HCT116 (cell line): ENCODE measurements at regions not wholly inside any gene's neighbourhood (a gene's known extent, or its start where the extent isn't known, plus 50 kb on each side); places are given as distances from the start of the nearest gene placed in this dataset.

Source experiments
- ATAC-seq: fragments of 200-7000 bp; cut with Tn5 transposase; 2 replicates; pipeline ENCODE4 v1.9.1; 2020; ENCODE audit warnings: mild to moderate bottlenecking, moderate library complexity
- BruUV-seq: library from RNA; stranded (reverse); fragments of 400-500 nt; replicated peaks from 2 replicates; lab custom pipeline; 2021; lab: Mats Ljungman, UMichigan
- CTCF ChIA-PET: fragments of 300-600 bp; sonication (Branson Sonifier 250); formaldehyde crosslinking; loops from one replicate; lab custom pipeline; 2021; ENCODE audit warnings: antibody characterized with exemption; lab: Charles Lee
- POLR2A ChIA-PET: fragments of 300-600, 350-600 bp; sonication (Branson Sonifier 250); formaldehyde crosslinking; loops from one replicate; lab custom pipeline; 2021; ENCODE audit warnings: antibody characterized with exemption; lab: Charles Lee
- RAD21 ChIA-PET, 2 experiments: fragments of 300-600 bp; sonication (Branson Sonifier 250); formaldehyde crosslinking; loops; one replicate each; lab custom pipeline; 2023; ENCODE audit warnings: low total read pairs in 2 of 2; ENCODE audit not compliant: uncharacterized antibody in 2 of 2, unreplicated experiment in 2 of 2, low non-redundant PET in 1 of 2; lab: Charles Lee
- DNase-seq: peaks from one replicate; pipeline ENCODE4 v3.0.0-alpha.2; 2010; ENCODE audit warnings: low read depth, low spot score
- H2AFZ ChIP-seq: fragments of 200-600 bp; shearing (Covaris generic), sonication (generic); 2 replicates; pipeline ENCODE4 v1.6.1; 2017; ENCODE audit warnings: low read depth, mixed run types, mixed read lengths, antibody characterized with exemption, low read length; ENCODE audit not compliant: poor library complexity, severe bottlenecking
- H3K27ac ChIP-seq: 2 replicates; pipeline ENCODE4 v1.5.1; 2012; ENCODE audit warnings: low read depth, low read length
- H3K27me3 ChIP-seq: fragments of 200-600 bp; sonication (generic); 2 replicates; pipeline ENCODE4 v1.6.1; 2016; ENCODE audit warnings: mixed run types, low read length, mixed read lengths; ENCODE audit not compliant: insufficient read depth
- H3K36me3 ChIP-seq, 2 experiments: fragments of 200-500 bp in 1 of 2; fragments of 200-600 bp in 1 of 2; sonication (Bioruptor generic) in 1 of 2; sonication (generic) in 1 of 2; 2 replicates each; pipeline versions ENCODE4 v1.5.1 to v1.6.1; 2014 to 2016; ENCODE audit warnings: low read length in 2 of 2, inconsistent platforms in 1 of 2, mixed read lengths in 1 of 2, mixed run types in 1 of 2; ENCODE audit not compliant: insufficient read depth in 2 of 2, control insufficient read depth in 1 of 2
- H3K4me1 ChIP-seq, 2 experiments: fragments of 200-600 bp in 1 of 2; sonication (generic) in 1 of 2; 2 replicates each; pipeline versions ENCODE4 v1.5.1 to v1.6.1; 2012 to 2017; ENCODE audit warnings: low read length in 2 of 2, inconsistent platforms in 1 of 2, mild to moderate bottlenecking in 1 of 2, mixed read lengths in 1 of 2, mixed run types in 1 of 2, moderate library complexity in 1 of 2; ENCODE audit not compliant: insufficient read depth in 2 of 2, control insufficient read depth in 1 of 2
- H3K4me2 ChIP-seq: fragments of 200-600 bp; sonication (generic); 2 replicates; pipeline ENCODE4 v1.6.1; 2017; ENCODE audit warnings: mixed run types, low read length, mixed read lengths
- H3K4me3 ChIP-seq, 2 experiments: fragments of 200-600 bp in 1 of 2; sonication (generic) in 1 of 2; replicated peaks in 1 of 2; 2 replicates each; pipeline ENCODE4 v1.5.1; 2011 to 2016; ENCODE audit warnings: low read length in 2 of 2, control low read depth in 1 of 2, low read depth in 1 of 2, mild to moderate bottlenecking in 1 of 2, mixed read lengths in 1 of 2, mixed run types in 1 of 2
- H3K79me2 ChIP-seq: fragments of 200-600 bp; sonication (generic); 2 replicates; pipeline ENCODE4 v1.6.1; 2017; ENCODE audit warnings: mild to moderate bottlenecking, mixed run types, low read length, moderate library complexity, mixed read lengths; ENCODE audit not compliant: insufficient read depth
- H3K9ac ChIP-seq: fragments of 200-600 bp; sonication (generic); 2 replicates; pipeline ENCODE4 v1.6.1; 2016; ENCODE audit warnings: low read length, mixed read lengths
- H3K9me2 ChIP-seq: fragments of 200-600 bp; sonication (generic), shearing (Covaris generic); 2 replicates; pipeline ENCODE4 v1.6.1; 2017; ENCODE audit warnings: mixed run types, mild to moderate bottlenecking, moderate library complexity; ENCODE audit not compliant: insufficient read depth
- H3K9me3 ChIP-seq, 2 experiments: fragments of 200-500 bp in 1 of 2; fragments of 200-600 bp in 1 of 2; sonication (Bioruptor generic) in 1 of 2; sonication (generic) in 1 of 2; 2 replicates each; pipeline ENCODE4 v1.6.1; 2014 to 2017; ENCODE audit warnings: low read length in 2 of 2, mixed read lengths in 2 of 2, inconsistent platforms in 1 of 2, low read depth in 1 of 2, mild to moderate bottlenecking in 1 of 2, mixed run types in 1 of 2, moderate library complexity in 1 of 2; ENCODE audit not compliant: control insufficient read depth in 1 of 2, insufficient read depth in 1 of 2
- H4K20me1 ChIP-seq: fragments of 200-600 bp; sonication (generic), shearing (Covaris generic); 2 replicates; pipeline ENCODE4 v1.6.1; 2017; ENCODE audit warnings: mixed run types, mild to moderate bottlenecking, moderate library complexity; ENCODE audit not compliant: insufficient read depth
- CBX3 ChIP-seq: IDR thresholded peaks from 2 replicates; pipeline ENCODE4 v1.6.1; 2012; ENCODE audit warnings: low read depth
- CEBPB ChIP-seq: IDR thresholded peaks from 2 replicates; pipeline ENCODE4 v1.6.1; 2012; ENCODE audit warnings: low read depth
- EGR1 ChIP-seq: IDR thresholded peaks from 2 replicates; pipeline ENCODE4 v1.6.1; 2012; ENCODE audit warnings: low read depth
- ELF1 ChIP-seq: IDR thresholded peaks from 2 replicates; pipeline ENCODE4 v1.6.1; 2012; ENCODE audit warnings: low read depth, borderline replicate concordance
- EZH2 ChIP-seq: fragments of 200-600 bp; sonication (generic); IDR thresholded peaks from 2 replicates; pipeline ENCODE4 v1.6.1; 2017; ENCODE audit warnings: antibody characterized with exemption, mixed run types
- EZH2phosphoT487 ChIP-seq: fragments of 200-600 bp; IDR thresholded peaks from 2 replicates; pipeline ENCODE4 v1.6.1; 2018; ENCODE audit warnings: antibody characterized with exemption, borderline replicate concordance
- FOSL1 ChIP-seq: IDR thresholded peaks from 2 replicates; pipeline ENCODE4 v1.6.1; 2012; ENCODE audit warnings: low read depth
- JUND ChIP-seq: IDR thresholded peaks from 2 replicates; pipeline ENCODE4 v1.6.1; 2012
- POLR2A ChIP-seq: IDR thresholded peaks from 2 replicates; pipeline ENCODE4 v1.7.0; 2011; ENCODE audit warnings: borderline replicate concordance; ENCODE audit not compliant: insufficient read depth, insufficient read length; ENCODE audit errors: extremely low read depth
- POLR2AphosphoS5 ChIP-seq: IDR thresholded peaks from 2 replicates; pipeline ENCODE4 v1.6.1; 2011; ENCODE audit warnings: mild to moderate bottlenecking, low read depth, low read length, moderate library complexity
- RAD21 ChIP-seq: IDR thresholded peaks from 2 replicates; pipeline ENCODE4 v1.6.1; 2012; ENCODE audit warnings: low read depth, mild to moderate bottlenecking
- SP1 ChIP-seq: IDR thresholded peaks from 2 replicates; pipeline ENCODE4 v1.6.1; 2012; ENCODE audit warnings: low read depth
- SRF ChIP-seq: IDR thresholded peaks from 2 replicates; pipeline ENCODE4 v1.6.1; 2012; ENCODE audit warnings: low read depth
- TCF7L2 ChIP-seq: IDR thresholded peaks from 2 replicates; pipeline ENCODE4 v1.7.0; 2011; ENCODE audit warnings: borderline replicate concordance, inconsistent platforms; ENCODE audit not compliant: insufficient read depth, insufficient read length; ENCODE audit errors: extremely low read depth
- YY1 ChIP-seq: IDR thresholded peaks from 2 replicates; pipeline ENCODE4 v1.6.1; 2011; ENCODE audit warnings: low read length, low read depth, moderate library complexity, mild to moderate bottlenecking; ENCODE audit not compliant: insufficient replicate concordance; ENCODE audit errors: extremely low read depth
- ZFX ChIP-seq: fragments of 450-650 bp; IDR thresholded peaks from 2 replicates; pipeline ENCODE4 v1.6.1; 2017
- ZNF274 ChIP-seq: fragments of 200-500 bp; sonication (Bioruptor generic); IDR thresholded peaks from 2 replicates; pipeline ENCODE4 v1.6.1; 2014; ENCODE audit warnings: mild to moderate bottlenecking, low read depth, low read length, inconsistent platforms
- intact Hi-C: fragments of 100-400 bp; cut with micrococcal nuclease; formaldehyde crosslinking; loops from 2 replicates; pipeline ENCODE4 v1.10.0; 2022
- TF ChIP-seq, protein P1 (sequence below): IDR thresholded peaks from 2 replicates; pipeline ENCODE4 v1.6.1; 2012
- TF ChIP-seq, protein P2 (sequence below): IDR thresholded peaks from 2 replicates; pipeline ENCODE4 v1.6.1; 2012; ENCODE audit warnings: low read depth
- TF ChIP-seq, protein P3 (sequence below), 3 experiments: fragments of 200-600 bp in 1 of 3; sonication (generic) in 1 of 3; IDR thresholded peaks in 2 of 3; conservative IDR thresholded peaks in 1 of 3; 2 replicates each; pipeline ENCODE4 v1.5.1; 2012 to 2017; ENCODE audit warnings: low read depth in 2 of 3, low read length in 2 of 3, antibody characterized with exemption in 1 of 3, borderline replicate concordance in 1 of 3, control low read depth in 1 of 3, mild to moderate bottlenecking in 1 of 3, mixed read lengths in 1 of 3, mixed run types in 1 of 3, moderate library complexity in 1 of 3; ENCODE audit not compliant: insufficient read depth in 1 of 3

DNA sequence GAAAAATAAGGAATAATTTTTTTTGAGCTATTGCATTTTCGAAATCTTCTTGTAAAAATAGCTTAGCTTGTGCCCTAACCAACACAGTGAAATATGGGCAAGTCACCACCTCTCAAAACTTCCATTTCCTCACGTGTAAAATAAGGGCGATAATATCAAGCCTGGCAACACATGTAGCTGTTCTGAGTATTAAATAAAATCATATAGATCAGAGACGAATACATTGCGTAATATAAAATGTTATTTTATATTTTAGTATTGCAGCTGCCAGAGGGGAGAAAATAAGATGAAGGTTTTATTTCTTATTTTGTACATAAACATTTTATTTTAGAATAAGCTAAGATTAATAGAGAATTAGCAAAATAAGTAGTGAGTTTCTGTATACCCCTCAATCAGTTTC is 85.9 kb downstream of the C21orf91 start:
- BruUV-seq, result no TSS peak
- Histone ChIP-seq H3K9me2 (no peaks in the 10 kb centered on the region), H3K4me2 (no peak overlapping the region), H2AFZ (no peak overlapping the region), H4K20me1 (no peaks in the 10 kb centered on the region), H3K9me3 (no peaks in the 10 kb centered on the region), H3K9ac (no peak overlapping the region), H3K27me3 (peaks cover 7% of the 10 kb centered on the region; the same call in 1 of the 2 replicates), H3K4me3 (no peak overlapping the region), H3K27ac (no peak overlapping the region), H3K79me2 (no peaks in the 10 kb centered on the region), H3K36me3 (no peaks in the 10 kb centered on the region), H3K4me1 (no peaks in the 10 kb centered on the region)
- POLR2A ChIA-PET, result no interaction called here
- RAD21 ChIA-PET, result no interaction called here
- no peak for ATAC-seq
- intact Hi-C loops, result no loop called here
- no peak for TF ChIP-seq RAD21
- no peak for TF ChIP-seq TCF7L2
- no peak for TF ChIP-seq SP1
- TF ChIP-seq, protein P1, sequence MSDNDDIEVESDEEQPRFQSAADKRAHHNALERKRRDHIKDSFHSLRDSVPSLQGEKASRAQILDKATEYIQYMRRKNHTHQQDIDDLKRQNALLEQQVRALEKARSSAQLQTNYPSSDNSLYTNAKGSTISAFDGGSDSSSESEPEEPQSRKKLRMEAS, result no peak
- no peak for TF ChIP-seq CBX3
- TF ChIP-seq CEBPB, result no peak
- no peak for TF ChIP-seq POLR2AphosphoS5
- no peak for TF ChIP-seq ZNF274
- TF ChIP-seq, protein P2, sequence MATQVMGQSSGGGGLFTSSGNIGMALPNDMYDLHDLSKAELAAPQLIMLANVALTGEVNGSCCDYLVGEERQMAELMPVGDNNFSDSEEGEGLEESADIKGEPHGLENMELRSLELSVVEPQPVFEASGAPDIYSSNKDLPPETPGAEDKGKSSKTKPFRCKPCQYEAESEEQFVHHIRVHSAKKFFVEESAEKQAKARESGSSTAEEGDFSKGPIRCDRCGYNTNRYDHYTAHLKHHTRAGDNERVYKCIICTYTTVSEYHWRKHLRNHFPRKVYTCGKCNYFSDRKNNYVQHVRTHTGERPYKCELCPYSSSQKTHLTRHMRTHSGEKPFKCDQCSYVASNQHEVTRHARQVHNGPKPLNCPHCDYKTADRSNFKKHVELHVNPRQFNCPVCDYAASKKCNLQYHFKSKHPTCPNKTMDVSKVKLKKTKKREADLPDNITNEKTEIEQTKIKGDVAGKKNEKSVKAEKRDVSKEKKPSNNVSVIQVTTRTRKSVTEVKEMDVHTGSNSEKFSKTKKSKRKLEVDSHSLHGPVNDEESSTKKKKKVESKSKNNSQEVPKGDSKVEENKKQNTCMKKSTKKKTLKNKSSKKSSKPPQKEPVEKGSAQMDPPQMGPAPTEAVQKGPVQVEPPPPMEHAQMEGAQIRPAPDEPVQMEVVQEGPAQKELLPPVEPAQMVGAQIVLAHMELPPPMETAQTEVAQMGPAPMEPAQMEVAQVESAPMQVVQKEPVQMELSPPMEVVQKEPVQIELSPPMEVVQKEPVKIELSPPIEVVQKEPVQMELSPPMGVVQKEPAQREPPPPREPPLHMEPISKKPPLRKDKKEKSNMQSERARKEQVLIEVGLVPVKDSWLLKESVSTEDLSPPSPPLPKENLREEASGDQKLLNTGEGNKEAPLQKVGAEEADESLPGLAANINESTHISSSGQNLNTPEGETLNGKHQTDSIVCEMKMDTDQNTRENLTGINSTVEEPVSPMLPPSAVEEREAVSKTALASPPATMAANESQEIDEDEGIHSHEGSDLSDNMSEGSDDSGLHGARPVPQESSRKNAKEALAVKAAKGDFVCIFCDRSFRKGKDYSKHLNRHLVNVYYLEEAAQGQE, result no peak
- TF ChIP-seq EGR1, result no peak
- TF ChIP-seq, protein P3, sequence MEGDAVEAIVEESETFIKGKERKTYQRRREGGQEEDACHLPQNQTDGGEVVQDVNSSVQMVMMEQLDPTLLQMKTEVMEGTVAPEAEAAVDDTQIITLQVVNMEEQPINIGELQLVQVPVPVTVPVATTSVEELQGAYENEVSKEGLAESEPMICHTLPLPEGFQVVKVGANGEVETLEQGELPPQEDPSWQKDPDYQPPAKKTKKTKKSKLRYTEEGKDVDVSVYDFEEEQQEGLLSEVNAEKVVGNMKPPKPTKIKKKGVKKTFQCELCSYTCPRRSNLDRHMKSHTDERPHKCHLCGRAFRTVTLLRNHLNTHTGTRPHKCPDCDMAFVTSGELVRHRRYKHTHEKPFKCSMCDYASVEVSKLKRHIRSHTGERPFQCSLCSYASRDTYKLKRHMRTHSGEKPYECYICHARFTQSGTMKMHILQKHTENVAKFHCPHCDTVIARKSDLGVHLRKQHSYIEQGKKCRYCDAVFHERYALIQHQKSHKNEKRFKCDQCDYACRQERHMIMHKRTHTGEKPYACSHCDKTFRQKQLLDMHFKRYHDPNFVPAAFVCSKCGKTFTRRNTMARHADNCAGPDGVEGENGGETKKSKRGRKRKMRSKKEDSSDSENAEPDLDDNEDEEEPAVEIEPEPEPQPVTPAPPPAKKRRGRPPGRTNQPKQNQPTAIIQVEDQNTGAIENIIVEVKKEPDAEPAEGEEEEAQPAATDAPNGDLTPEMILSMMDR (IDR thresholded peaks at IDR 0.05 in 2 of 3, conservative IDR thresholded peaks at IDR 0.05 in 1 of 3; ENCODE audit: borderline replicate concordance in 1 of 3, insufficient read depth in 1 of 3, low read depth in 2 of 3, low read length in 2 of 3), result no peak
- no peak for TF ChIP-seq FOSL1
- no peak for TF ChIP-seq ZFX
- TF ChIP-seq EZH2, result no peak
- TF ChIP-seq JUND, result no peak
- TF ChIP-seq ELF1, result no peak
- TF ChIP-seq EZH2phosphoT487, result no peak
- no peak for TF ChIP-seq SRF
- no peak for TF ChIP-seq POLR2A
- TF ChIP-seq YY1, result no peak
- CTCF ChIA-PET, result no interaction called here
- DNase-seq, result no peak
